ENCODE measurements at regions not wholly inside any gene's neighbourhood (a gene's known extent, or its start where the extent isn't known, plus 50 kb on each side); places are given as distances from the start of the nearest gene placed in this dataset.

GRCh38 chr3:152102410-152102809 lies 166.3 kb upstream of the MBNL1 start:
- no peak for TF ChIP-seq CTCF (IDR thresholded peaks at IDR 0.05; ENCODE audit: low read depth, low read length, poor library complexity, severe bottlenecking)
- TF ChIP-seq EZH2phosphoT487 (IDR thresholded peaks at IDR 0.05; ENCODE audit: borderline replicate concordance, low read length): no peak
